ENCODE measurements at regions not wholly inside any gene's neighbourhood (a gene's known extent, or its start where the extent isn't known, plus 50 kb on each side); places are given as distances from the start of the nearest gene placed in this dataset.

DNA sequence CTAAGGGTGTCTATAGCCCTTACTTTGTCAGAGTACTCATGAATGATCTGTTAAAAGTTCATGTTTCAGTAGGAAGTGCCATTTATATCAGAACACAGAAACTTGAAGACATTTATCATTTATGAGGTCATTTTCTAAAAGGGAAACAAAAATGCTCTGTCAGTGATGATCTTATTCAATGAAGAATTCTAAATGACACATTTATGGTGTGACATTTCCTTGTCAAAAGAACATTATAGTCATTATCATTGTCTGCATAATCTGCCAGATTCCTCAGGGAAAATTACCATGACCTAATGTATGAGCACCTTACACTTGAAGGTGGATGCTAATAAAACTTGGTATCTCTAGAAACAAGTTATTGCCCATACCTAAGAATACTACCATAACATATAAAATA is 853.8 kb upstream of the SLITRK6 start:
- TF ChIP-seq, protein P1, sequence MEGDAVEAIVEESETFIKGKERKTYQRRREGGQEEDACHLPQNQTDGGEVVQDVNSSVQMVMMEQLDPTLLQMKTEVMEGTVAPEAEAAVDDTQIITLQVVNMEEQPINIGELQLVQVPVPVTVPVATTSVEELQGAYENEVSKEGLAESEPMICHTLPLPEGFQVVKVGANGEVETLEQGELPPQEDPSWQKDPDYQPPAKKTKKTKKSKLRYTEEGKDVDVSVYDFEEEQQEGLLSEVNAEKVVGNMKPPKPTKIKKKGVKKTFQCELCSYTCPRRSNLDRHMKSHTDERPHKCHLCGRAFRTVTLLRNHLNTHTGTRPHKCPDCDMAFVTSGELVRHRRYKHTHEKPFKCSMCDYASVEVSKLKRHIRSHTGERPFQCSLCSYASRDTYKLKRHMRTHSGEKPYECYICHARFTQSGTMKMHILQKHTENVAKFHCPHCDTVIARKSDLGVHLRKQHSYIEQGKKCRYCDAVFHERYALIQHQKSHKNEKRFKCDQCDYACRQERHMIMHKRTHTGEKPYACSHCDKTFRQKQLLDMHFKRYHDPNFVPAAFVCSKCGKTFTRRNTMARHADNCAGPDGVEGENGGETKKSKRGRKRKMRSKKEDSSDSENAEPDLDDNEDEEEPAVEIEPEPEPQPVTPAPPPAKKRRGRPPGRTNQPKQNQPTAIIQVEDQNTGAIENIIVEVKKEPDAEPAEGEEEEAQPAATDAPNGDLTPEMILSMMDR (IDR thresholded peaks at IDR 0.05; ENCODE audit: low read depth, low read length, missing control alignments) = no peak
- no peak for DNase-seq (ENCODE audit: low read depth)
- H3K4me3 ChIP-seq (ENCODE audit: low read depth, low read length) = no peak overlapping the region

DNA sequence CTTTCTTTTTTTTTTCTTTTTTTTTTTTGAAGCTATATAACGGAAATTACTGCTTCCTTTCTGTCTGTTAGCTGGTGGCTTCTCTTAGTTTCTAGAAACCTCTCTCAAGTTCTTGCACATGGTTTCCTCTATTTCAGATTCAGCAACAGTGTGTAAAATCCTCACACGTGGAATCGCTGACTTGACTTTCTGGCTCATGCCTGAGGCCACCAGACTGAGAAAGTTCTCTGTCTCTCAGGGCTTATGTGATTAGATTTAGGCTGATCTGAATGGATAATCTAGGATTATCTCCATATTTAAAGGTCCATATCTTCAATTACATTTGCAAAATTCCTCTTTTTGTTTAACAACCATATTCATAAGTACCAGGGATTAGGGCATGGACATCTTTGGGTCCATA is 856.3 kb upstream of the SLITRK6 start:
- TF ChIP-seq, protein P1 (IDR thresholded peaks at IDR 0.05; ENCODE audit: low read depth, low read length, missing control alignments) = no peak
- no peak overlapping the region for H3K4me3 ChIP-seq (ENCODE audit: low read depth, low read length)
- no peak for DNase-seq (ENCODE audit: low read depth)

DNA sequence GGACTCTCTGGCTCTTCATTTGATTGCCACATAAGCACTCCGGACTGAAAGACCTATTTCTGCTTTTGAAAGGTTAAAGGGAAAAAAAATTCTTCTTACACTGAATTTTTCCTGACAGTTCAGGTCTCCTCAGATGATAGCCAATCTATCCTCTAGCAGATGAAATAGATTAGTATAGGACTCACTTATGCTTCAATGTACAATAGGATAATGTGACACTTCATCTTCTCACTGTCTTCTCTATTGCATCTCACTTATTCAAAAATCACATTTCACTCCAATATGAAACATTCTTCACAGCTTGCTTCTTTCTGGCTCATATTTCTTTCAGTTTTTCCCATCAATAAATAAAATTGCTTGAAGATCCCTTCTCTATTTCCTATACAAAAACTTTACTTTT is 860.9 kb upstream of the SLITRK6 start:
- TF ChIP-seq, protein P1 (IDR thresholded peaks at IDR 0.05; ENCODE audit: low read depth, low read length, missing control alignments) = no peak
- no peak for DNase-seq (ENCODE audit: low read depth)
- no peak overlapping the region for H3K4me3 ChIP-seq (ENCODE audit: low read depth, low read length)

DNA sequence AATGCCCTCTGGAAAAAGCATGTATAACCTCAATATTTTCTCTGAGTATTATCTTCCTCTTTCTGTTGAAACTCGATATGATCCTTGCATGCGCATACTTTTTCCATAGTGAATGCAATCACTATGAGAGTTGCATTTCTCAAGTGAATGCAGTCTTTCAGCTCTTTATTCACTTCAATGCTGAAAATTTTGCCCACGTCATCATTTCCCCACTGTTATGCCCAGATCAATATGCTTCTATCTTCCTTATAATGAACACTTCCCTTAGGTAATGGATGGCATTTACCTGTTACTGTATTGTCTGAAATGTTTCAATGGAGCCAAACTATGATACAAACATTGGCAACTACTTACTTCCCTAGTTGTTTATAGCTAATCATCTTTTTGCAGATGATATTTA is 866.6 kb upstream of the SLITRK6 start:
- TF ChIP-seq, protein P1 (IDR thresholded peaks at IDR 0.05; ENCODE audit: low read depth, low read length, missing control alignments) = no peak
- no peak for DNase-seq (ENCODE audit: low read depth)
- no peak overlapping the region for H3K4me3 ChIP-seq (ENCODE audit: low read depth, low read length)

DNA sequence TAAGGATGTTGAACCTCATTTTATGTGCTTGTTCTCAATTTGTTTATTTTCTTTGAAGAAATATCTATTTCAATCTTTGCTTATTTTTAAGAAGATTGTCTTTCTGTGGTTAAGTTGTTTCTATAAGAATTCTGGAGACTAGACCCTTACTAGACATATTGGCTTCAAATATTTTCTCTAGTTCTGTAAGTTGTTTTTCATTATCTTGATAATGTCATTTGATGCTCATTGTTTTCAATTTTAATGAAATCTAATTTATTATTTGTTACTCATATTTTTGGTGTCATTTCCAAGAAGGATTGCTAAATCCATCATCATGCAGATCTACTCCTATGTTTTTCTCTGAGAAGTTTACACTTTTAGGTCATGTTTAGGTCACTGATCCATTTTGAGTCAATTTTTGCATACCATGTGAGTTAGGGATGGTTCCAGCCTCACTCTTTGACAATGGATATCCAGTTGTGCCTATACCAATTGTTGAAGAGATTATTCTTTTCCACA is 874.8 kb upstream of the SLITRK6 start:
- H3K4me3 ChIP-seq (ENCODE audit: low read depth, low read length) = no peak overlapping the region
- DNase-seq (ENCODE audit: low read depth) = no peak
- TF ChIP-seq, protein P1 (IDR thresholded peaks at IDR 0.05; ENCODE audit: low read depth, low read length, missing control alignments) = no peak

DNA sequence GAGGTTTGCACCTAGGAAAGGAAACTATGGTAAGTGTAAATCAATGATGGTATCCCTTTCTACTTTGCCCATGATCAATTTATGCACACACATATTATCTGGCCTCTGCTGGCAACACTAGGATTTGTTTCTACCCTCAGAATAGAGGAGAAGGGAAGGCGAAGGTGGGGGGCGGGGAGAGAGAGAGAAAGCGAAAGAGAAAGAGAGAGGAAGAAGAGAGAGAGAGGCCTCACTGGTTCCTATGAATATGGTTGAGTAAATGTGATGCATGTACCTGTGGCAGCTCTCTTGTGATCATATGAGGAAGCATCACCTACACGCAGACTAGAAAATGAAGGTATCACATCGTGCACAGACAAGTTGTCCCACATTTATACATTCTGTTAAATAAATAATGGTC is 882.0 kb upstream of the SLITRK6 start:
- TF ChIP-seq, protein P1 (IDR thresholded peaks at IDR 0.05; ENCODE audit: low read depth, low read length, missing control alignments) = no peak
- DNase-seq (ENCODE audit: low read depth) = no peak
- H3K4me3 ChIP-seq (ENCODE audit: low read depth, low read length) = no peak overlapping the region

DNA sequence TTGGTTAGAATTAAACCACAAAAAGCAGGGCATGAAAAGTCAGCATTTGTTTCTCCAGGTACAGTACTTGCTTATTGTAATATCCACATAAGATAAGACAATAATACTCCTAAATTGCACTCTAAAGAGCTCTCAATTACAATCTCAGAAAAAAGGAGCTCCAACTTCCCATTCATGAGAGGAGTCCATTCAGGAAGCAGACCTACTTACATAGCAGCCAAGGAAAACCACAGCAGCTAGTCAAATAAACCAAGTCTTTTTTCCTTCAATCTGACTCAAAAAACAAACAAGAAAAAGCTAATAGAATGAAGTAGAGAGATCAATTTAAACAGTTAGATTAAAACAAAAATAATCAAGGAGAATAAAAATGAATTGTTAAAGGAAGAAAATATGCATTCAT is 885.2 kb upstream of the SLITRK6 start:
- H3K4me3 ChIP-seq (ENCODE audit: low read depth, low read length) = no peak overlapping the region
- TF ChIP-seq, protein P1 (IDR thresholded peaks at IDR 0.05; ENCODE audit: low read depth, low read length, missing control alignments) = no peak
- no peak for DNase-seq (ENCODE audit: low read depth)
